ENCODE measurements at regions not wholly inside any gene's neighbourhood (a gene's known extent, or its start where the extent isn't known, plus 50 kb on each side); places are given as distances from the start of the nearest gene placed in this dataset.

- no peak for TF ChIP-seq ZNF76 (CRISPR knock-in tag; IDR thresholded peaks at IDR 0.05; ENCODE audit: borderline replicate concordance)
- no peak for TF ChIP-seq ZNF24 (IDR thresholded peaks at IDR 0.05)
- no peak for TF ChIP-seq TARDBP (IDR thresholded peaks at IDR 0.05)
Observed at GRCh38 chr3:110738531-110738930, 333.1 kb upstream of the NECTIN3 start.

Measured in K562 (cell line).